ENCODE measurements at regions not wholly inside any gene's neighbourhood (a gene's known extent, or its start where the extent isn't known, plus 50 kb on each side); places are given as distances from the start of the nearest gene placed in this dataset.

GRCh38 chr6:169376458-169376857 lies 122.8 kb upstream of the THBS2 start:
- DNase-seq (ENCODE audit: low spot score) (no peak), ATAC-seq (no peak)
- H3K36me3 ChIP-seq (ENCODE audit: insufficient read depth), result 0 out of 2 replicates have a peak, but pooled peaks cover 2% of the 10 kb centered on the region
- H2AFZ ChIP-seq, result no peak overlapping the region
- H3K4me3 ChIP-seq, result no peak overlapping the region
- no peaks in the 10 kb centered on the region for H3K4me1 ChIP-seq (ENCODE audit: insufficient read depth)
- no peak overlapping the region for H3K4me3 Mint-ChIP-seq
- peaks cover 28% of the 10 kb centered on the region for H3K9me3 Mint-ChIP-seq
- H4K20me1 ChIP-seq (replicated peaks; ENCODE audit: insufficient read depth), result no peaks in the 10 kb centered on the region
- H3K27me3 ChIP-seq (ENCODE audit: insufficient read depth), result no peaks in the 10 kb centered on the region
- no peak for TF ChIP-seq NANOG (IDR thresholded peaks at IDR 0.05; ENCODE audit: borderline replicate concordance)
- no peak for TF ChIP-seq CTCF (conservative IDR thresholded peaks at IDR 0.05; ENCODE audit: low read depth in 2 of 2)
- TF ChIP-seq ZNF114 (CRISPR knock-in tag; IDR thresholded peaks at IDR 0.05), result no peak
- no peak for TF ChIP-seq STAT1 (IDR thresholded peaks at IDR 0.05; ENCODE audit: unreplicated experiment)
- no peak for TF ChIP-seq JUNB (IDR thresholded peaks at IDR 0.05; ENCODE audit: unreplicated experiment)
- no peak for TF ChIP-seq EZH2phosphoT487 (IDR thresholded peaks at IDR 0.05; ENCODE audit: unreplicated experiment)
- peaks cover 8% of the 10 kb centered on the region for H3K27me3 Mint-ChIP-seq (ENCODE audit: insufficient read depth, low read depth, poor library complexity)
- H3K27ac ChIP-seq (ENCODE audit: low read depth), result no peak overlapping the region
- H3K79me2 ChIP-seq (replicated peaks; ENCODE audit: insufficient read depth), result no peaks in the 10 kb centered on the region
- no peak overlapping the region; the same call in 1 of the 2 replicates for H3K27ac Mint-ChIP-seq
- peaks cover 14% of the 10 kb centered on the region for H3K36me3 Mint-ChIP-seq (ENCODE audit: low read depth)
- H3F3A ChIP-seq (replicated peaks; ENCODE audit: low read depth), result no peaks in the 10 kb centered on the region
- H3K4me2 ChIP-seq, result no peak overlapping the region
- H3K4me1 Mint-ChIP-seq, result no peaks in the 10 kb centered on the region
- H3K9me2 ChIP-seq (ENCODE audit: insufficient read depth), result no peaks in the 10 kb centered on the region

DNA sequence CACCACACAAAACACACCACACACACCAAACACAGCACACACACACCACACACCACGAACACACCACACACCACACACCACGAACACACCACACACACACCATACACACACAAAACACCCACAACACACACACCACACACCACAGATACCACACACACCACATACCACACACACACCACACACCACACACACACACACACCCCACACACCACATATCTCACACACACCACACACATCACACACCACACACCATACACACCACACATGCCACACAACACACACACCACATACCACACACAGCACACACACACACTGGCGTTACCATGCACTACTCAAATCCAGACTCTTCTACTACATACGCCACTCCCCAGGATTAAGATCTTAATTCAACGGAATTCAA lies 118.9 kb upstream of the THBS2 start:
- no peaks in the 10 kb centered on the region for H3F3A ChIP-seq (replicated peaks; ENCODE audit: low read depth)
- peaks cover 11% of the 10 kb centered on the region; the same call in 2 of the 3 replicates for H3K36me3 Mint-ChIP-seq (ENCODE audit: low read depth)
- peaks cover 13% of the 10 kb centered on the region for H3K27me3 Mint-ChIP-seq (ENCODE audit: insufficient read depth, low read depth, poor library complexity)
- 0 out of 2 replicates have a peak, but pooled peaks cover 2% of the 10 kb centered on the region for H3K36me3 ChIP-seq (ENCODE audit: insufficient read depth)
- no peaks in the 10 kb centered on the region for H3K4me1 ChIP-seq (ENCODE audit: insufficient read depth)
- H3K4me1 Mint-ChIP-seq, result peaks cover 2% of the 10 kb centered on the region; the same call in 1 of the 3 replicates
- no peak overlapping the region for H2AFZ ChIP-seq
- no peak overlapping the region for H3K4me2 ChIP-seq
- TF ChIP-seq JUNB (IDR thresholded peaks at IDR 0.05; ENCODE audit: unreplicated experiment) (no peak), CTCF (conservative IDR thresholded peaks at IDR 0.05; ENCODE audit: low read depth in 2 of 2) (no peak), ZNF331 (CRISPR knock-in tag; IDR thresholded peaks at IDR 0.05; ENCODE audit: low read depth) (no peak), ETS1 (IDR thresholded peaks at IDR 0.05) (no peak)
- H3K79me2 ChIP-seq (replicated peaks; ENCODE audit: insufficient read depth), result no peaks in the 10 kb centered on the region
- H3K4me3 Mint-ChIP-seq, result no peak overlapping the region
- H3K27ac Mint-ChIP-seq, result no peak overlapping the region
- H4K20me1 ChIP-seq (replicated peaks; ENCODE audit: insufficient read depth), result no peaks in the 10 kb centered on the region
- no peak overlapping the region for H3K4me3 ChIP-seq
- DNase-seq (ENCODE audit: low spot score) (no peak), ATAC-seq (no peak)
- peaks cover 21% of the 10 kb centered on the region for H3K9me3 Mint-ChIP-seq
- no peaks in the 10 kb centered on the region for H3K27me3 ChIP-seq (ENCODE audit: insufficient read depth)
- H3K27ac ChIP-seq (ENCODE audit: low read depth), result no peak overlapping the region
- no peaks in the 10 kb centered on the region for H3K9me2 ChIP-seq (ENCODE audit: insufficient read depth)

Data from GM23338 (cell line).